PC-9 (cell line): ENCODE measurements at regions not wholly inside any gene's neighbourhood (a gene's known extent, or its start where the extent isn't known, plus 50 kb on each side); places are given as distances from the start of the nearest gene placed in this dataset.

Experiments
- BruUV-seq: library from RNA; stranded (reverse); fragments of 400-500 nt; replicated peaks from 2 replicates; lab custom pipeline; 2021; lab: Mats Ljungman, UMichigan
- CTCF ChIA-PET: fragments of 300-600 bp; sonication (Branson Sonifier 250); formaldehyde crosslinking; loops from one replicate; lab custom pipeline; 2022; ENCODE audit warnings: antibody characterized with exemption; lab: Charles Lee
- POLR2A ChIA-PET: fragments of 300-600 bp; sonication (Branson Sonifier 250); formaldehyde crosslinking; loops from one replicate; lab custom pipeline; 2022; ENCODE audit warnings: antibody characterized with exemption; ENCODE audit not compliant: unreplicated experiment; lab: Charles Lee
- DNase-seq, 2 experiments: peaks; one replicate each; pipeline versions ENCODE4 v3.0.0 to v3.0.0-alpha.2; 2015 to 2022; ENCODE audit warnings: mixed read lengths in 1 of 2
- H2AFZ ChIP-seq: fragments of 200-600 bp; sonication (generic); 2 replicates; pipeline ENCODE4 v1.8.1; 2017; ENCODE audit warnings: antibody characterized with exemption
- H3F3A ChIP-seq: fragments of 200-600 bp; sonication (generic); 2 replicates; pipeline ENCODE4 v1.8.1; 2017; ENCODE audit warnings: antibody characterized with exemption, mild to moderate bottlenecking, low read depth; ENCODE audit not compliant: insufficient read depth
- H3K27ac ChIP-seq: fragments of 200-600 bp; sonication (generic); 2 replicates; pipeline ENCODE4 v1.6.1; 2016; ENCODE audit warnings: mixed run types
- H3K27me3 ChIP-seq: fragments of 200-600 bp; sonication (generic); 2 replicates; pipeline ENCODE4 v1.6.1; 2016; ENCODE audit warnings: low read depth, mixed run types; ENCODE audit not compliant: insufficient read depth
- H3K36me3 ChIP-seq: fragments of 200-600 bp; sonication (generic); 2 replicates; pipeline ENCODE4 v1.6.1; 2016; ENCODE audit warnings: low read depth, mixed run types
- H3K4me1 ChIP-seq: fragments of 200-600 bp; sonication (generic); replicated peaks from 2 replicates; pipeline ENCODE4 v1.6.1; 2016; ENCODE audit warnings: mixed run types; ENCODE audit not compliant: insufficient read depth
- H3K4me2 ChIP-seq: fragments of 200-600 bp; sonication (generic); 2 replicates; pipeline ENCODE4 v1.6.1; 2017; ENCODE audit warnings: mixed run types
- H3K4me3 ChIP-seq: fragments of 200-600 bp; sonication (generic); 2 replicates; pipeline ENCODE4 v1.6.1; 2016; ENCODE audit warnings: mixed run types
- H3K79me2 ChIP-seq: fragments of 200-600 bp; sonication (generic); 2 replicates; pipeline ENCODE4 v1.6.1; 2017; ENCODE audit warnings: low read depth, mixed run types
- H3K9me2 ChIP-seq: fragments of 200-600 bp; sonication (generic); 2 replicates; pipeline ENCODE4 v1.8.1; 2017; ENCODE audit warnings: mild to moderate bottlenecking; ENCODE audit not compliant: insufficient read depth
- H3K9me3 ChIP-seq: fragments of 200-600 bp; sonication (generic); 2 replicates; pipeline ENCODE4 v1.8.1; 2016; ENCODE audit warnings: low read depth; ENCODE audit not compliant: insufficient read depth
- H4K20me1 ChIP-seq: fragments of 200-600 bp; sonication (generic); 2 replicates; pipeline ENCODE4 v1.8.1; 2017; ENCODE audit not compliant: insufficient read depth
- CTCF ChIP-seq: fragments of 200-600 bp; sonication (generic); conservative IDR thresholded peaks from 2 replicates; pipeline ENCODE4 v1.6.1; 2017; ENCODE audit warnings: mixed run types, antibody characterized with exemption, mild to moderate bottlenecking, moderate library complexity
- EZH2 ChIP-seq: fragments of 200-600 bp; sonication (generic); IDR thresholded peaks from 2 replicates; pipeline ENCODE4 v1.8.0; 2017; ENCODE audit warnings: antibody characterized with exemption, low read depth
- intact Hi-C: fragments of 100-400 bp; cut with micrococcal nuclease; formaldehyde crosslinking; loops from one replicate; pipeline ENCODE4 v1.10.0; 2022; ENCODE audit not compliant: unreplicated experiment

GRCh38 chr12:24695103-24695502 lies 253.8 kb downstream of the BCAT1 start:
- H3K4me1 ChIP-seq = no peaks in the 10 kb centered on the region

GRCh38 chr12:24688601-24689000 lies 260.3 kb downstream of the BCAT1 start:
- H3K9me3 ChIP-seq = no peaks in the 10 kb centered on the region

More at GRCh38 chr12:24695103-24695502, 253.8 kb downstream of the BCAT1 start:
- no peak overlapping the region for H3K4me2 ChIP-seq
- H3K27ac ChIP-seq = no peak overlapping the region
- no peak overlapping the region for H3K4me3 ChIP-seq
- H4K20me1 ChIP-seq = no peaks in the 10 kb centered on the region
- no peaks in the 10 kb centered on the region for H3K9me3 ChIP-seq
- H3K36me3 ChIP-seq = no peaks in the 10 kb centered on the region
- CTCF ChIA-PET = no interaction called here
- no peaks in the 10 kb centered on the region for H3F3A ChIP-seq
- no peak for DNase-seq
- TF ChIP-seq EZH2 (no peak), CTCF (no peak)
- H3K27me3 ChIP-seq = 0 out of 2 replicates have a peak, but pooled peaks cover 3% of the 10 kb centered on the region
- no peaks in the 10 kb centered on the region for H3K79me2 ChIP-seq
- H3K9me2 ChIP-seq = no peaks in the 10 kb centered on the region
- H2AFZ ChIP-seq = no peak overlapping the region
- intact Hi-C loops = no loop called here
- POLR2A ChIA-PET = no interaction called here
- no TSS peak for BruUV-seq

GRCh38 chr12:24681570-24681969 lies 267.3 kb downstream of the BCAT1 start:
- Histone ChIP-seq H3K4me3 (no peak overlapping the region), H4K20me1 (no peaks in the 10 kb centered on the region), H3F3A (no peaks in the 10 kb centered on the region), H3K9me3 (no peaks in the 10 kb centered on the region), H3K4me2 (no peak overlapping the region), H3K27ac (no peak overlapping the region), H3K79me2 (no peaks in the 10 kb centered on the region), H3K36me3 (no peaks in the 10 kb centered on the region), H3K9me2 (no peaks in the 10 kb centered on the region), H2AFZ (no peak overlapping the region), H3K4me1 (no peaks in the 10 kb centered on the region), H3K27me3 (0 out of 2 replicates have a peak, but pooled peaks cover 6% of the 10 kb centered on the region)
- CTCF ChIA-PET = no interaction called here
- intact Hi-C loops = no loop called here
- TF ChIP-seq CTCF (no peak), EZH2 (no peak)
- no TSS peak for BruUV-seq
- DNase-seq = no peak
- POLR2A ChIA-PET = no interaction called here

More at GRCh38 chr12:24688601-24689000, 260.3 kb downstream of the BCAT1 start:
- H3K27me3 ChIP-seq = peaks cover 18% of the 10 kb centered on the region; the same call in 1 of the 2 replicates
- no peak overlapping the region for H2AFZ ChIP-seq
- no peaks in the 10 kb centered on the region for H3F3A ChIP-seq
- no peak overlapping the region for H3K4me3 ChIP-seq
- no peak overlapping the region for H3K4me2 ChIP-seq
- no peaks in the 10 kb centered on the region for H3K4me1 ChIP-seq
- no peak for DNase-seq
- CTCF ChIA-PET = no interaction called here
- BruUV-seq = no TSS peak
- H3K79me2 ChIP-seq = no peaks in the 10 kb centered on the region
- no peaks in the 10 kb centered on the region for H3K36me3 ChIP-seq
- no peak overlapping the region for H3K27ac ChIP-seq
- intact Hi-C loops = no loop called here
- H3K9me2 ChIP-seq = no peaks in the 10 kb centered on the region
- no peaks in the 10 kb centered on the region for H4K20me1 ChIP-seq
- TF ChIP-seq EZH2 (no peak), CTCF (no peak)
- POLR2A ChIA-PET = no interaction called here
